SK-MEL-5 (cell line): ENCODE measurements at regions not wholly inside any gene's neighbourhood (a gene's known extent, or its start where the extent isn't known, plus 50 kb on each side); places are given as distances from the start of the nearest gene placed in this dataset.

Source experiments
- DNase-seq: peaks from one replicate; pipeline ENCODE4 v3.0.0-alpha.2; 2016; ENCODE audit warnings: low read depth, low spot score
- in situ Hi-C: cut with HindIII; loops from 2 replicates; pipeline ENCODE4 v1.10.0; 2016; ENCODE audit warnings: low sequenced_read_pairs, high pct_unique_total_duplicates, low pct_unique_long_range_greater_than_20kb

DNA sequence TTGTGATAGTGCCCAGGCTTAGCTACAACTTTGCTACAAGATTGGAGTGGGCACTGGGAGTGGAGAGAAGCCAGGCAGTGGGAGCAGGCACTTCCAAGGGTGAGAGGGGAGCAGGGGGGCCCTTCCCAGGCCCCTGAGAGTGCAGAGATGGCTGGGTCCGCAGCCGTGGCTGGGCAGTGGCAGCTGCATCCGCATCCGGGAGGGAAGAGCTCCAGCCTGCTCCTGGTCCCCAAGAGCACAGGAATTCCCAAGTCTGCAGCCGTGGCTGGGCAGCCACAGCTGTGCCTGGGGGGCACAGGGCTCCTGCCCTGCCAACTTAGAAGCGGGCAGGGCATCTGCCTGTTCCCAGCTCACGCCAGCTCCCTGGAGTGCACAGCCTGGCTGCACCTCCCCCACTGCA, 124.1 kb upstream of the POM121L12 start:
- no peak for DNase-seq

DNA sequence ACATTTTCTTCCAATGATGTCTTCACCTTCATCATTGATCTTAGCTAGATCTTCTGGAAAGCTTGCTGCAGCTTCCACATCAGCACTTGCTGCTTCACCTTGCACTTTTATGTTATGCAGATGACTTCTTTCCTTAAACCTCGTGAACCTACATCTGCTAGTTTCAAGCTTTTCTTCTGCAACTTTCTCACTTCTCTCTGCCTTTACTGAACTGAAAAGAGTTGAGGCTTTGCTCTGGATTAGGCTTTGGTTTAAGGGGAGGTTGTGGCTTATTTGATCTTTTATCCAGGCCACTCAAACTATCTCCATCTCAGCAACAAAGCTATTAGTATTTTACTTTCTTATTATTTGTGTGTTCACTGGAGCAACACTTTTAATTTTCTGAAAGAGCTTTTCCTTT, 125.5 kb upstream of the POM121L12 start:
- in situ Hi-C loops, result no loop called here

More for the DNA sequence above, 124.1 kb upstream of the POM121L12 start:
- in situ Hi-C loops, result no loop called here

GRCh38 chr7:52909131-52909530, 126.3 kb upstream of the POM121L12 start:
- no peak for DNase-seq
- in situ Hi-C loops, result no loop called here

More for the DNA sequence above, 125.5 kb upstream of the POM121L12 start:
- no peak for DNase-seq

- DNase-seq, result no peak
- in situ Hi-C loops, result no loop called here
Observed at GRCh38 chr7:52897713-52898112, 137.7 kb upstream of the POM121L12 start.

- in situ Hi-C loops, result no loop called here
- DNase-seq, result no peak
Observed at GRCh38 chr7:52897288-52897687, 138.1 kb upstream of the POM121L12 start.

- DNase-seq, result no peak
- in situ Hi-C loops, result no loop called here
Observed at GRCh38 chr7:52877240-52877639, 158.2 kb upstream of the POM121L12 start.

DNA sequence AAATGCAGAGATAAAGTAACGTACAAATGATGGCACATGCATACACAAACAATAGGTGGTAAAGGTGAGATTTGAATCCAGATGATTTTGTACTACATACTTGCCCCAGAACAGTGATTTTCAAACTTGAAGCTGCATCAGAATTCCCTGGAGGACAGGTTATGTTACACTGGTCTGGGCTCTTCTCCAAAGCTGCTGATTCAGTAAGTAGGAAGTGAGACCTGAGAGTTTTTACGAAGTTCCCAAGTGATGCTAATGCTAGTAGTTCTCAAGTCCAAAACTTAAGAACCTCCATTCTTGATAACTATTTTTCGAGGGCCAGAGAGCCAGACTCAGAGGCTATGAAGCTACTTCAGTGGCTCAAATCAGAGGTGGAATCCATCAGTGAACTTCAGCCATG, 159.0 kb upstream of the POM121L12 start:
- no peak for DNase-seq
- in situ Hi-C loops, result no loop called here

- no peak for DNase-seq
- in situ Hi-C loops, result no loop called here
Observed at GRCh38 chr7:52863652-52864051, 171.8 kb upstream of the POM121L12 start.

GRCh38 chr7:52862321-52862720, 173.1 kb upstream of the POM121L12 start:
- in situ Hi-C loops, result no loop called here
- DNase-seq, result no peak

GRCh38 chr7:52857367-52857766, 178.1 kb upstream of the POM121L12 start:
- no peak for DNase-seq
- in situ Hi-C loops, result no loop called here

- in situ Hi-C loops, result no loop called here
- DNase-seq, result no peak
Observed at GRCh38 chr7:52854681-52855080, 180.8 kb upstream of the POM121L12 start.

DNA sequence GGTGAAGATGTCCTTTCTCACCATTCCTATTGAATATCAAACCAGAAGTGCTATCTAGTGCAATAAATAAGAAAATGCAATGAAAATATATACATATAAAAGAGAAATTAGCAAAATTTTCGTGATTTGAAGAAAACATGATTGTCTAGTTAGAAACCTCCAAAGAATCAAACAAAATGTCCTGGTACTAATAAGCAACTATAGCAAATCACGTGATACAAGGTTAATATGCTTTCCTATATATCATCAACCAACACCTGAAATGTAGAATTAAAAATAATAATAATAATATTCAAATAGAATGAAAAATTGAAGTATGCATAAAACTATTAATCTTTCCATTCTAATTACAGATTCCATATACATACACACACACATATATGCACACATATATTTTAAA, 183.9 kb upstream of the POM121L12 start:
- in situ Hi-C loops, result no loop called here
- no peak for DNase-seq

GRCh38 chr7:52843436-52843835, 192.0 kb upstream of the POM121L12 start:
- DNase-seq, result no peak
- in situ Hi-C loops, result no loop called here

GRCh38 chr7:52842202-52842900, 193.1 kb upstream of the POM121L12 start:
- no peak for DNase-seq
- in situ Hi-C loops, result no loop called here

GRCh38 chr7:52838981-52839411, 196.4 kb upstream of the POM121L12 start:
- in situ Hi-C loops, result no loop called here
- no peak for DNase-seq

DNA sequence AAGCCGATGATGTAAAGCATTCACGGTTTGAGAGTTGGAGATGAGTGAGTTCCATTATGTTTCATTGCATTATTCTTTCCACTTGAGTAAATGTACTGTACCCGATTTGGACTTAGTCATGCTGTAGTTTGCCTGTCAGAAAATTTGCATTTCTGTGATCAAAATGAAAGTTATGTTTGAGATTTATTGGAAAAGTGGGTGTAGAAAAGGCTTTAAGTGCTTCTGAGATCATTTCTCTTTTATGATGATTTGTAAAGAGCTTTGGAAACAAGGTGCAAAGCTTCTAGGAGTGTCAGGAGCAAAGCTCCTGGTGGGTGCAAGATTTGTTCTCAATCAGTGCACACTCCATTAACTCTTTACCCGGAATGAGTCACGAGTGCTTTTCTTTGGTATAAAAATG, 204.1 kb upstream of the POM121L12 start:
- DNase-seq, result no peak
- in situ Hi-C loops, result no loop called here

GRCh38 chr7:52830801-52831200, 204.6 kb upstream of the POM121L12 start:
- in situ Hi-C loops, result no loop called here
- DNase-seq, result no peak

- DNase-seq, result no peak
- in situ Hi-C loops, result no loop called here
Observed at GRCh38 chr7:52826515-52827265, 208.7 kb upstream of the POM121L12 start.

GRCh38 chr7:52825611-52826010, 209.8 kb upstream of the POM121L12 start:
- in situ Hi-C loops, result no loop called here
- no peak for DNase-seq
